Small intestine (tissue), 7 donors: ENCODE measurements at regions not wholly inside any gene's neighbourhood (a gene's known extent, or its start where the extent isn't known, plus 50 kb on each side); places are given as distances from the start of the nearest gene placed in this dataset.
"Not testable (repeated sequence)": the region's sequence is repeated elsewhere in the genome, so short reads cannot be mapped to it uniquely, and the experiment has no call there.

Experiments
- DNase-seq, 2 donors: peaks; one replicate each; pipeline versions ENCODE4 v3.0.0 to v3.0.0-alpha.2; 2013
- FAIRE-seq: peaks from 2 replicates; lab custom pipeline; 2012; peaks lifted over from hg19 to GRCh38; lab: Jason Lieb, UNC
- H3K27ac ChIP-seq, 3 donors: one replicate each; pipeline ENCODE4 v1.5.1; 2013; ENCODE audit warnings: low read length in 2 of 3, mild to moderate bottlenecking in 2 of 3, control low read depth in 1 of 3, inconsistent platforms in 1 of 3, low read depth in 1 of 3, moderate library complexity in 1 of 3
- H3K27me3 ChIP-seq, 3 donors: one replicate each; pipeline ENCODE4 v1.6.1; 2013; ENCODE audit warnings: low read length in 3 of 3, inconsistent platforms in 1 of 3; ENCODE audit not compliant: control insufficient read depth in 3 of 3, insufficient read depth in 3 of 3
- H3K36me3 ChIP-seq, 3 donors: one replicate each; pipeline ENCODE4 v1.6.1; 2013; ENCODE audit warnings: low read length in 3 of 3, inconsistent platforms in 1 of 3, low read depth in 1 of 3, mild to moderate bottlenecking in 1 of 3, moderate library complexity in 1 of 3; ENCODE audit not compliant: control insufficient read depth in 3 of 3, insufficient read depth in 2 of 3
- H3K4me1 ChIP-seq, 3 donors: one replicate each; pipeline ENCODE4 v1.6.1; 2013; ENCODE audit warnings: low read length in 2 of 3, inconsistent platforms in 1 of 3, low read depth in 1 of 3, mild to moderate bottlenecking in 1 of 3, moderate library complexity in 1 of 3; ENCODE audit not compliant: control insufficient read depth in 3 of 3, insufficient read depth in 2 of 3
- H3K4me3 ChIP-seq, 3 donors: one replicate each; pipeline ENCODE4 v1.5.1; 2013; ENCODE audit warnings: low read length in 3 of 3, control low read depth in 1 of 3, inconsistent platforms in 1 of 3, low read depth in 1 of 3, mild to moderate bottlenecking in 1 of 3, moderate library complexity in 1 of 3
- H3K9me3 ChIP-seq, 2 donors: one replicate each; pipeline ENCODE4 v1.6.1; 2013; ENCODE audit warnings: low read depth in 1 of 2, low read length in 1 of 2; ENCODE audit not compliant: control insufficient read depth in 2 of 2, insufficient read depth in 1 of 2
- WGBS, 3 donors: extraction: QIAGEN DNeasy Blood & Tissue Kit; methylation state at CpG; one replicate each; pipeline ENCODE4 v1.1.7; 2013; 5-methylcytosine and 5-hydroxymethylcytosine counted together
- donor health status: healthy with polysubstance abuse.
- donor health status: control.
- donor health status: control.
- donor health status: Bipolar disorder and iron deficiency.
- donor health status: healthy.

DNA sequence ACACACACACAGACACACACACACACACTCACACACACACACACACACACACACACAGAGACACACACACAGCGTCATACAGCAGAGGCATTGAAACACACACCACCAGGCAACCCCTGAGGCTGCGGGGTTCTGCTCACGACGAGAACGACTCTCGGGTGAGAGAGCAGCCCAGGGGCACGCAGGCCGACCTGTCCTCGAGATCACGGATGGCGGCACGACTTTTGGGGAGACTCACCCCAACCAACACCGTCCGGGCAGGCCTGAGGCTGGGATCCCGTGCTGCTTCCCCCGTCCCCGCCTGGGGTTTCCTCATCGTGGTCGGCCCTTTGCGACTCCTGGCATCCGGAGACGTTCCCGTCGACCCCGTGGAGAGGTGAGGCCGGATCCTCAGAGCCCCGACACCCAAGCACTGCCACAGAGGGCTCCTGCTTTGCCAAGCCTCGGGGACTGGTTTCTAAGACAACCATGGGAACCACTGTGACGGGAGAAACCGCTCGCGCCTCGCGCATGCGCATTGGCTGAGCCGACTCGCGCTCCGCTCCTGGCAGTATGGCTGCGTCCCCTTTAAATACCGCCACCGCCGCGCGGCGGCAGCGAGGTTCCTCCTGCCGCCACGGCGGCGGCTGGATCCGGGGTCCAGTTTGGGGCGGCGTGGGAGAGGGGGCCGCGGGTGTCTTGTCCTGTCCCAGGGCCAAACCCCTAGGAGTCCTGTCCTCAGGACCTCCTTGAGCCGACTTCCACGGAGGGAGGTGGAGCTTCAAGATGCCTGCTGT, 132.3 kb upstream of the ANKRD20A1 start:
- H3K27me3 ChIP-seq, H3K27ac ChIP-seq, H3K9me3 ChIP-seq, H3K4me1 ChIP-seq, DNase-seq, H3K36me3 ChIP-seq, H3K4me3 ChIP-seq, FAIRE-seq: not testable (repeated sequence)
- WGBS, 3 donors, result 2 to 22% (median 4%) methylated on average over 11 to 34 of the region's 58 CpGs

DNA sequence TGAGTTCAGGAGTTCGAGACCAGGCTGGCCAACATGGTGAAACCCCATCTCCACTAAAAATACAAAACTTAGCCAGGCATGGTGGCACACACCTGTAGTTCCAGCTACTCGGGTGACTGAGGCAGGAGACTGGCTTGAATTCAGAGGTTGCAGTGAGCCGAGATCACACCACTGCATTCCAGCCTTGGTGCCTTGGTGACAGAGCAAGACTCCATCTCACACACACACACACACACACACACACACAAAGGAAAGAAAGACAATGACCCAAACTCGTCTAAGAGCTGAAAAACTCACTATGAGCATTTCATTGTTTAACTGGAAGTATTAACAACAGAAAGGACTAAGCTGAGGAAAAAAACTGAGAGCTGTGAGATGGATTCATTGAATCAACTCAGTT, 95.6 kb upstream of the ANKRD20A1 start:
- not testable (repeated sequence) for FAIRE-seq, H3K9me3 ChIP-seq, DNase-seq, H3K4me3 ChIP-seq, H3K27me3 ChIP-seq, H3K4me1 ChIP-seq, H3K27ac ChIP-seq, H3K36me3 ChIP-seq
- WGBS, 3 donors, result 33 to 62% (median 38%) methylated on average over 1 to 2 of the region's 4 CpGs

DNA sequence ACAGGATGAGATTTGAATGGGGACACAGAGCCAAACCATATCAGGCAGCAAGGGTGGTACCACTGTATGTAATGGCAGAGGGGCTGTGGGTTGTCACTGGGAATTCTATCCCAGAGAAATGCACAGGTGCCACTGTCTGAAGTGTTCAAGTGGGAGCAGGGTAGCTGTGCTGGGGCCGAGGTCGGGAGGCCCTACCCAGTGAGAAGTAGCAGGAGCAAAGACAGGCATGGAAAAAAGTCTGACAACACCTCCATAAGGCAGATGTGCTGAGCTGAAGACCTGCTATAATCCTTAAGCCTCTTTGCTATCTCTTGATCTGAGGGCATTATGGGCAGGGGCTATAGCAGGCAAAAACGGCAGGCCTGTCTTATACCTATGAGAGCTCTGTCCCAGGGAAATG, 86.9 kb upstream of the ANKRD20A1 start:
- WGBS, 3 donors, result 83 to 100% (median 90%) methylated on average over 2 of the region's 3 CpGs
- not testable (repeated sequence) for DNase-seq, H3K36me3 ChIP-seq, FAIRE-seq, H3K27me3 ChIP-seq, H3K4me3 ChIP-seq, H3K4me1 ChIP-seq, H3K27ac ChIP-seq, H3K9me3 ChIP-seq

DNA sequence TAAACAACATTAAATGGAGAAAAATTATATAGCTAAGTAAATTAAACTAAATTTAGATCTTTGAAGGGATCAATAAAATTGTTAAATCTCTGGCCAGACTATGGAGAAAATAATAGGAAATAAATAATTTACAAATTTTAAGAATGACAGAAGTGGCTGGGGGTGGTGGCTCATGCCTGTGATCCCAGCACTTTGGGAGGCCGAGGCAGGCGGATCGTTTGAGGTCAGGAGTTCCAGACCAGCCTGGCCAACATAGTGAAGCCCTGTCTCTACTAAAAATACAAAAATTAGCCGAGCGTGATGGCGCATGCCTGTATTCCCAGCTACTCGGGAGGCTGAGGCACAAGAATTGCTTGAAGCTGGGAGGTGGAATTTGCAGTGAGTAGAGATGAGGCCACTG, 58.6 kb upstream of the ANKRD20A1 start:
- H3K9me3 ChIP-seq, DNase-seq, H3K4me1 ChIP-seq, FAIRE-seq, H3K27ac ChIP-seq, H3K27me3 ChIP-seq, H3K4me3 ChIP-seq, H3K36me3 ChIP-seq: not testable (repeated sequence)
- WGBS, 3 donors, result 87 to 90% (median 88%) methylated on average over 3 of the region's 7 CpGs
